HG02970 (cell line): ENCODE measurements at regions not wholly inside any gene's neighbourhood (a gene's known extent, or its start where the extent isn't known, plus 50 kb on each side); places are given as distances from the start of the nearest gene placed in this dataset.
"Not testable (repeated sequence)": the region's sequence is repeated elsewhere in the genome, so short reads cannot be mapped to it uniquely, and the experiment has no call there.

Experiments
- ATAC-seq: cut with Tn5 transposase; IDR thresholded peaks from one replicate; pipeline ENCODE4 v1.9.1; 2021; ENCODE audit warnings: mild to moderate bottlenecking, moderate library complexity, moderate number of reproducible peaks; ENCODE audit not compliant: unreplicated experiment, low FRiP score

- ATAC-seq, result no peak
These were observed 1109.0 kb upstream of the CHAC2 start for GRCh38 chr2:52658598-52658997.

- no peak for ATAC-seq
These were observed 1127.9 kb upstream of the CHAC2 start for GRCh38 chr2:52639692-52640091.

DNA sequence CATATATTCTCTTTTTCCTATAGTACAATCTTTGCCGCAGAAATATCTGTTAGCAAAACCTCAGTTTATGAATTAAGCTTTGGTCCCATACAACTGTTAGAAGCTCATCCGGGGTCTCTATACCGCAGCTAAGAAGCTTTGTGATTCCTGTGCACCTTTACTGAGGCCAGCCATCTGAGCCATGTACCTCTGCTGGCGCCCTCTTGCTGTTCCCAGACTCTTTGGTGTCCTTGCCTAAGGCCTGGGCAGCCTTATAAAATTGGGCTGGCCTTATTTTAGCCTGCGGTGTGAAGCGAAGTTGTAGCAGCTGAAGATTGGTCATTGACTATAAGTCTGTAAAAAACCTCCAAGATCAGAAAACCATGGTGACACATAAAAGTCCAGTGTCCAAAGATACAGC is 1135.1 kb upstream of the CHAC2 start:
- no peak for ATAC-seq

GRCh38 chr2:52629944-52630343 is 1137.7 kb upstream of the CHAC2 start:
- no peak for ATAC-seq

- ATAC-seq, result no peak
These were observed 1138.1 kb upstream of the CHAC2 start for GRCh38 chr2:52629531-52629930.

- ATAC-seq, result no peak
These were observed 1145.3 kb upstream of the CHAC2 start for GRCh38 chr2:52622266-52622665.

GRCh38 chr2:52613064-52613463 is 1154.5 kb upstream of the CHAC2 start:
- ATAC-seq, result no peak

- no peak for ATAC-seq
These were observed 1155.8 kb upstream of the CHAC2 start for GRCh38 chr2:52611759-52612158.

- no peak for ATAC-seq
These were observed 1159.6 kb upstream of the CHAC2 start for GRCh38 chr2:52608030-52608429.

- no peak for ATAC-seq
These were observed 1170.3 kb upstream of the CHAC2 start for GRCh38 chr2:52597346-52597745.

DNA sequence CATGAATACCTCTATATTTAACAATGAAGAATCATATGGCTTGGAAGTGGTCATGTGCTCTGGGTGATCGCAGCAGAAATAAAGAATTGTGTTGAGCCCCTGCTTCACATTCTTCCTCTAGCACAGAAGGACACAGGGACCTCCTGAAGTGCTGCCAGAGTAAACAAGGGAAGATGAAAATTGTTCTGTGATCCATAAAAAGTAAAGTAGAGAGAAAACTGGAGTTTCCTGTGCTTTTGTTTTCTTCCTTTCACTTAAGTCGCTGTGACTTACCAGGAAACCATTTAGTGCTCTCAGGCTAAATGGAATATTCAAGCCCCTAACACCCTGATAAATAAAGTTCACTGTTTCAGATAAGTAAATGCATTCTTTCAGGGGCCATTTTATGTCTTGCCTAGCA is 1173.6 kb upstream of the CHAC2 start:
- no peak for ATAC-seq

GRCh38 chr2:52584071-52584470 is 1183.5 kb upstream of the CHAC2 start:
- not testable (repeated sequence) for ATAC-seq

- ATAC-seq, result no peak
These were observed 1195.1 kb upstream of the CHAC2 start for GRCh38 chr2:52572469-52572894.

- no peak for ATAC-seq
These were observed 1195.9 kb upstream of the CHAC2 start for GRCh38 chr2:52571380-52572347.

DNA sequence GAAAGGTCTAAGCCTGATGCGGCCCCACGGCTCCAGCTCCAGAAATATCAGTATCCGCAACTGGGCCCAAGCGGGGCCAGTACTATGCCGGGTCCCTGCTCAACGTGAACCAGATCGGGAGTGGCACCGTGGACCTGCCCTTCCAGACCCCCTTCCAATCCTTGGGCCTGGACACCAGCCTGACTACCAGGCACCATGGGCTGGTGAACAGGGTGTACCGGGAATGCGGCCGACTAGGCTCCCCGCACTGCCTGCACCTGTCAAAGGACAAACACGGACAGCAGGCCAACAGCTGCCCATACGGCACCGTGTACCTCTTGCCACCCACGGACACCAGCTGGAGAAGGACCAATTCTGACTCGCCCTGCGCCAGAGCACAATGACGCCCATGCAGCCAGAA is 1196.9 kb upstream of the CHAC2 start:
- ATAC-seq, result no peak

DNA sequence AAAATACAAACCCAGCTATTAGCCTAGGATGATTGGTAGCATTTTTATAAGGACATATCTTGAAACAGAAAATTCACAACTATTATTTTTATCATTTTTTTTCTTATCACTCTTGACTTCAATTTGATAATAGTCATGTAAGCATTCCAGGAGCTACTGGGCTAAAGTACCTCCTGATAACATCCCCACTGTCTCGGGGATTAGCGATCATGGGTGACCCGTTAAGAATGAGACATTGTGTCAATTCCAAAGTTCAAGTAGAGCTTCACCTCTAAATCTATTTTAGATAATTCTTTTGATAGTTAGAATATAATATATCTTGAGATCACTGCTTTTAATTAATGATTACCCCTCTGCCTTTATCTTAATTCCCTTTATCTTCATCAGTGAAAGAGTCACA is 1204.5 kb upstream of the CHAC2 start:
- ATAC-seq, result no peak

DNA sequence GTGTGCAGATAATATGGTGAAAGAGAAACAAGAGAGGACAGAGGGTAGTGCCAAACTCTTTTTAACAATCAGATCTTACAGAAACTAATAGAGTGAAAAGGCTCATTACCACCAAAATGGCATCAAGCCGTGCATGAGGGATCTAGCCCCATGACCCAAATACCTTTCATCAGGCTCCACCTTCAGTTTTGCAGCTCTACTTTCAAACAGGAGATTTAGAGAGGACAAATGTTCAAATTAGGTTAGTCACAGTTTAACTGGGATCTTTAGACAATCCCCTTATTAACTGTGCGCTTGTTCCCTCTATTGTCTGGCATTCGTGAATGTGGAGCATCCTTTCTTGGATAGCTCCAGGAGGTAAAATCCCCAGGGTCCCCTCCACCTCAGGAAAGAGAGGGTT is 1209.3 kb upstream of the CHAC2 start:
- ATAC-seq, result no peak

DNA sequence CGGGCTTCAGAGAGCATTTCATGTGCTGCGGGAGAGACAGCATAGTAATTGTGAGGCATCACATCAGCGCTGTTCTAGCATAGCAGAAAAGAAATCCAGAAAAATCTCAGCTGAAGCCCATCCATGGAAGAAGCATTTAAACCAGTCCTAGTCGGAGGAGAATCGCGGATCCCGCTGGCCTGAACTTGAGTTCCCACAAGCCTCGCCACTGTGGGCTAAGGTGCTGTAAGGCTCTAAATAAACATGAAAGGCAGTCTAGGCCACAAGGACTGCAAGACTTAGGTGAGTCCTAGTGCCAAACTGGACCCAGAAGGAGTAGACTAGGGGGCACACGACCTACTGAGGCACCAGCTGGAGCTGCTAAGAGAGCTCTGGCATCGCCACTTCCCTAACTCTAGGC is 1225.3 kb upstream of the CHAC2 start:
- no peak for ATAC-seq

DNA sequence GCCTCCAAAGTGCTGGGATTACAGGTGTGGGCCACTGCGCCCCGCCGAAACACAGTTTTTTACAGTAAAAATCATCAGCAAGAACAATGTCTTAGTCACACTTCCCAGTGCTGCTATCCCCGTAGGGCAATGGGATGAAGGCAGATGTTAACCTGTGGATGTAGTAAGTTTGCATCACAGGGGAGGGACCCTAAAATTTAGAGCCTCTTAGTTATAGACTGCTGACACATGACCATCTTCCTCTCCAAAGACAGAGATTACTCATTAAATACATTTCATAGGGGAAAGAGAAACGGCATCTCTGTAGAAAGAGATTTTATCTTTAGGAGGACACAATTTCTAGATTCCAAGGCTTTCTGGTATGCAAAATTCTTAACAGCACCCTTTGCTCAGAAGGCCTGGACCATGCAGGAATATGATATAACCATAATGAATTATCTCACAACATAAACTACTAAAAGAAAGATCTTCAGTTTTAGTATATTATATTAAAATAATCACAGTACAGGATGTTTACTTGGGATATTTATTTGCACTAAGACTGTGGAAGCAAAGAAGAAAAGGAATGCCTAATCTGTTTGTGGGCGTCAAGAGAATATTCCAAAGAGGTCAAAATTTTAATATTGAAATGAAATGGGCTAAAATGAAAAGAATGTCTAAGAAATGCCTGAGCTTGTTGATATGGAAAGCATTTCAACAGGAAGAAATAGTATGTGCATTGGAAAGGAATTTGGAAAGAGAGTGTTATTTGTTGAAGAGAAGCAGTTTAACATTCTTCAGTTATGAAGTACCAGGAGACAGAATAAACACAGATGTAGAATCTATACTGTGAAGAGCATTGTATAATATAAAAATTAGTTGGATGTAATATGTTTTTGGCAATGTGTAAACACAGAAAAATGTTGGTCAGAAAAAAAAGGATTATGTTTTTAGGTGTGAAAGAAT is 1228.3 kb upstream of the CHAC2 start:
- ATAC-seq, result no peak

DNA sequence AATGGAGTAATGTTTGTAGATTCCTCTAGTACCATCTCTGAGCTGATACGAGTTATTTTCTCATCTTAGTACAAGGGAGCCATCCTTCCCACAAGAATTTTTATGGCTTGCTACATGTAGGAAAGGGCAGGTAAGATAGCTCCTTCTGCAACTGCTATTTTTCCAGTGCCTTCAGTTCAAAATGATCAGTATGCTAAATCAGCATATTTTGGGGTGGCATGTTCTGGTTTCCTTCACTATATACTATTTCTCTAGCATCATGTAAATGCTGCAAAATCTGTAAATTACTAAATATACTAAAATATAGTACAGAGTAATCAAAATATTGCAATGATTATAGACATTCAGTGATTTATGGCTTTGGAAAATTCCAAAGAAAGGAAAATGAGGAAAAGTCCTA is 1230.0 kb upstream of the CHAC2 start:
- ATAC-seq, result no peak

DNA sequence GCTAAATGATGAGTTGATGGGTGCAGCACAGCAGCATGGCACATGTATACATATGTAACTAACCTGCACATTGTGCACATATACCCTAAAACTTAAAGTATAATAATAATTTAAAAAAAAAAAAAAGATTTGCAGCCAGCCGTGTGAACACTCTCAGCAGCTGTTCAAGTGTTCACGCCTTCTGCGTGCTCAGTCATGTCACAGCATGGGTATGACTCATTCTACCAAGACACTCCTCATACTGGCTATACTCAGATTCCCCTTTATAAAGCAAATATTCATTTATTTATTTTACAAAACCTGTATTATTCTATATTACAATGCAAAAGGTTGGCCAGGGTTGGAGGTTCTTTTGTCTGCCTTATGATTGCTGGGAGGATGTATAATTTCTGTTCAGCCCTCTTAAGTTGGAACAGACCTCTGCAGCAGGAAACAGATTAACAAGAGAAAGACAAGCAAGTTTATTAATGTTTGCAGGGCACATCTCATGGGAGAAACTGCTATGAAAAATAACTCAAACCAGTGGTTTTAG is 1230.6 kb upstream of the CHAC2 start:
- ATAC-seq, result no peak
